H1 (cell line): ENCODE measurements at regions not wholly inside any gene's neighbourhood (a gene's known extent, or its start where the extent isn't known, plus 50 kb on each side); places are given as distances from the start of the nearest gene placed in this dataset.

ENCODE experiments used
- SIN3A ChIP-seq, 2 experiments: IDR thresholded peaks in 1 of 2; conservative IDR thresholded peaks in 1 of 2; 2 replicates each; pipeline ENCODE4 v1.6.1; 2011 to 2012; ENCODE audit warnings: low read length in 2 of 2, improper control_type of control experiment in 1 of 2, low read depth in 1 of 2, mild to moderate bottlenecking in 1 of 2
- TEAD4 ChIP-seq: IDR thresholded peaks from 2 replicates; pipeline ENCODE4 v1.6.1; 2012; ENCODE audit warnings: low read depth, low read length, inconsistent platforms, mixed read lengths
- TF ChIP-seq, protein P1 (sequence below): IDR thresholded peaks from 2 replicates; pipeline ENCODE4 v1.6.1; 2012; ENCODE audit warnings: low read length, inconsistent platforms

DNA sequence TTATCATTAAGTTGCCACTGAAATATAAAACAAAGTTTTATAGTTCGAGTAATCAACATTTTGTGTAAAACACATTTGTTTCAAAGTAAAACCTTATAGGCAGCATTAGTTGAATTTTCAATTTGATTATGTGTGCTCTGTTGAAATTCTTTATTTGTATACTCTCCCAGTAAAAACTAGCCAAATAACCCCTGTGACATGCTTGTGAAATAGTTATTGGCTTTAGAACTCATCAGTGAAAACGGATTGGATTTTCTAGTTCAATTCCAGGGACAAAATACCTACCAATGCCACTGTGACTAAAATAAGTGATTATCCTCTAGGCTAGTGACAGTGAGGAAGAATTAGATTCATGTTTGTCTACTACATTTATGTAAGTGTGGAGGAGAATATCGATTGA is 212.9 kb downstream of the TMEM200A start (continued):
- TF ChIP-seq TEAD4: no peak
- TF ChIP-seq, protein P1, sequence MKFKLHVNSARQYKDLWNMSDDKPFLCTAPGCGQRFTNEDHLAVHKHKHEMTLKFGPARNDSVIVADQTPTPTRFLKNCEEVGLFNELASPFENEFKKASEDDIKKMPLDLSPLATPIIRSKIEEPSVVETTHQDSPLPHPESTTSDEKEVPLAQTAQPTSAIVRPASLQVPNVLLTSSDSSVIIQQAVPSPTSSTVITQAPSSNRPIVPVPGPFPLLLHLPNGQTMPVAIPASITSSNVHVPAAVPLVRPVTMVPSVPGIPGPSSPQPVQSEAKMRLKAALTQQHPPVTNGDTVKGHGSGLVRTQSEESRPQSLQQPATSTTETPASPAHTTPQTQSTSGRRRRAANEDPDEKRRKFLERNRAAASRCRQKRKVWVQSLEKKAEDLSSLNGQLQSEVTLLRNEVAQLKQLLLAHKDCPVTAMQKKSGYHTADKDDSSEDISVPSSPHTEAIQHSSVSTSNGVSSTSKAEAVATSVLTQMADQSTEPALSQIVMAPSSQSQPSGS: no peak
- TF ChIP-seq SIN3A (conservative IDR thresholded peaks at IDR 0.05 in 1 of 2, IDR thresholded peaks at IDR 0.05 in 1 of 2; ENCODE audit: low read depth in 1 of 2, low read length in 2 of 2): no peak
